GM20000 (cell line): ENCODE measurements at regions not wholly inside any gene's neighbourhood (a gene's known extent, or its start where the extent isn't known, plus 50 kb on each side); places are given as distances from the start of the nearest gene placed in this dataset.

Experiments
- DNase-seq: peaks from one replicate; pipeline ENCODE4 v3.0.0; 2012; ENCODE audit warnings: low spot score
- TF ChIP-seq, protein P1 (sequence below): IDR thresholded peaks from 2 replicates; pipeline ENCODE4 v1.5.1; 2012; ENCODE audit warnings: mild to moderate bottlenecking, control low read depth; ENCODE audit errors: extremely low read depth, missing control alignments

DNA sequence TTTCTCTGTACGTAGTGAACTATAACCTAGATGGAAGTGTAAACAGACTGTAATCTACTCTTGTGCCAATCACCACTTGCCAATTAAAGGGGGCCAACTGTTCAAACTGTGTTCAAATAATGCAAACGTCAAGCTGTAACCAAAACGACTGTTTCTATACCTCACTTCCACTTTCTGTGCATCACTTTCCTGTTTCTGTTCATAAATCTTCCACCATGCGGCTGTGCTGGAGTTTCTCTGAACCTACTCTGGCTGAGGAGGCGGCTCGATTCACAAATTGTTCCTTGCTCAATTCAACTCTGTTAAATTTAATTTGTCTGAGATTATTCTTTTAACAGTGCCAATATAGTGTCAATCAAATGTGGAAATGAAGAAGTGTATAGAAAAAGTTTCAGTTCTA is 206.7 kb upstream of the TBC1D5 start:
- TF ChIP-seq, protein P1, sequence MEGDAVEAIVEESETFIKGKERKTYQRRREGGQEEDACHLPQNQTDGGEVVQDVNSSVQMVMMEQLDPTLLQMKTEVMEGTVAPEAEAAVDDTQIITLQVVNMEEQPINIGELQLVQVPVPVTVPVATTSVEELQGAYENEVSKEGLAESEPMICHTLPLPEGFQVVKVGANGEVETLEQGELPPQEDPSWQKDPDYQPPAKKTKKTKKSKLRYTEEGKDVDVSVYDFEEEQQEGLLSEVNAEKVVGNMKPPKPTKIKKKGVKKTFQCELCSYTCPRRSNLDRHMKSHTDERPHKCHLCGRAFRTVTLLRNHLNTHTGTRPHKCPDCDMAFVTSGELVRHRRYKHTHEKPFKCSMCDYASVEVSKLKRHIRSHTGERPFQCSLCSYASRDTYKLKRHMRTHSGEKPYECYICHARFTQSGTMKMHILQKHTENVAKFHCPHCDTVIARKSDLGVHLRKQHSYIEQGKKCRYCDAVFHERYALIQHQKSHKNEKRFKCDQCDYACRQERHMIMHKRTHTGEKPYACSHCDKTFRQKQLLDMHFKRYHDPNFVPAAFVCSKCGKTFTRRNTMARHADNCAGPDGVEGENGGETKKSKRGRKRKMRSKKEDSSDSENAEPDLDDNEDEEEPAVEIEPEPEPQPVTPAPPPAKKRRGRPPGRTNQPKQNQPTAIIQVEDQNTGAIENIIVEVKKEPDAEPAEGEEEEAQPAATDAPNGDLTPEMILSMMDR, result no peak
- no peak for DNase-seq

DNA sequence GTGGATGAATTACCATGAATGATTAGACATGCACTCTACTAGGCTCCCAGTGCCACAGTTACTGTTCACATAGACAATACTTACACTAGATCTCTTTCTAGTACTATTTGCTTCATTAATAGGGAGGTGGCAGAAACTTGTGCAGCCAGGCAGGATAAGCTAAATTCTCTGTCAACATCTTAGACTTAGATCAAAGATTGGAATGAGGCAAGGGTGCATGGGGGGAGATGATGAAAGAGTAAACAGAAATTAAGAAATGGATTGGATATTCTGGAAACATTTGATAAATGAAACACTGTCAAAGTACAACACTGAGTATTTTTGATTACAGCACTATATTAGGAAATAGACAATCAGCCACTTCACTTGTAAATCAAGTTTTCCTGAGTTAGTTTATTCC is 205.4 kb upstream of the TBC1D5 start:
- TF ChIP-seq, protein P1, result no peak
- no peak for DNase-seq

- no peak for DNase-seq
- TF ChIP-seq, protein P1, result no peak
These were observed 204.2 kb upstream of the TBC1D5 start for GRCh38 chr3:17946619-17947018.

- TF ChIP-seq, protein P1, result no peak
- no peak for DNase-seq
These were observed 203.5 kb upstream of the TBC1D5 start for GRCh38 chr3:17945799-17946399.

DNA sequence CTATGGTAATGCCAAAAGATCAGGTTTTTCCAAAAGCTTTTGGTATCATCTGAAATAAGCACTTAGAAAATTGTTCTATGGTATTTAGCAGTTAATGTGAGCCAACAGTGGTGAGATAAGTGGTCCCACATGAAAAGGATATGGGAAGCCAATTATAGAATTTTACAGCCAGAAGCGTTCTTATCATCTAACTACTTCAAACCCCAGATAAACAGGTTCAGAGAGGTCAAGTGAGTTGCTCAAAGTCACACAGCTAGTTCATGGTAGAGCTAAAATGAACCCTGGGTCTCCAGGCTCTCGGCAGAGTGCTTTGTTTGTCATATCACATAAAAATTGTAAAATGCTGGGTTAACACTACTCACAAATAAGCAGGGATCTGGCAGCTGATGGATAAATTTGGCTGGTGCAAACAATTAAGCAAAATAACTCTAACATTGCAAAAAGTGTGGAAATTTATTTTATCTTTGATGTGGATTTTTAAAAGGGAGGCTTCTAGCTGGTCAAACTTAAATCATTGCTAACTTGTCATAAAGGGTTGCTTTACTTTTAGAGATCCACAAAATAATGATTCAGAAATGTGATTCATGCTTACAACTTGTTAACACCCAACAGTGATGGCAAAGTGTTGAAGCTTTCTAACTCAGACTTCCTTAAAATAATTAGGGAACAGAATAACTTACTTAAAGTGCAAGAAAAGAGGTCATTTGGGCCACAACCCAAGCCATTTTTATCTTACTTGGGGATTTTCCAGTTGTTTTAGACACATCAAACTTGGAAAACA is 202.8 kb upstream of the TBC1D5 start:
- DNase-seq, result no peak
- TF ChIP-seq, protein P1, result no peak

- no peak for DNase-seq
These were observed 200.4 kb upstream of the TBC1D5 start for GRCh38 chr3:17942856-17943255.

DNA sequence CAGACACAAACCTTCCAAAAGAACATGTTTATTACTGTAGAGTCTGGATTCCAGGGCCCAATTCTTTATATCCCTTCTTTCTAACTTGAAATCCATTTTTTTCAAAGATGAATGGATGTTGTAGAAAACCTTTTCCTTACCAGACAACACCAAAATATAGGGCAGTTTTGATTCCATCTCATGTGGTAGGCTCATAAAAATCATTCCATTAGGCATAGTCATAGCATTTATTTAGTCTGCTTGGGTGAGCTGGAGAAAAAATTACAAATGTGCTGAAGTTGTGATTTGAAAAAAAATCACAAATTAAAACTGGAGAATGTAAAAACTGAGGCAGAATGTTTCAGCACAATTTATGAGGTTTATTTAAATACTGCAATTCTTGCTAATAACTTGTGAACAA is 199.3 kb upstream of the TBC1D5 start:
- no peak for DNase-seq
- TF ChIP-seq, protein P1, result no peak

More at GRCh38 chr3:17942856-17943255, 200.4 kb upstream of the TBC1D5 start:
- TF ChIP-seq, protein P1, result no peak
